Small intestine (tissue), 7 donors: ENCODE measurements at regions not wholly inside any gene's neighbourhood (a gene's known extent, or its start where the extent isn't known, plus 50 kb on each side); places are given as distances from the start of the nearest gene placed in this dataset.

ENCODE experiments used
- DNase-seq, 2 donors: peaks; one replicate each; pipeline versions ENCODE4 v3.0.0 to v3.0.0-alpha.2; 2013
- FAIRE-seq: peaks from 2 replicates; lab custom pipeline; 2012; peaks lifted over from hg19 to GRCh38; lab: Jason Lieb, UNC
- H3K27ac ChIP-seq, 3 donors: one replicate each; pipeline ENCODE4 v1.5.1; 2013; ENCODE audit warnings: low read length in 2 of 3, mild to moderate bottlenecking in 2 of 3, control low read depth in 1 of 3, inconsistent platforms in 1 of 3, low read depth in 1 of 3, moderate library complexity in 1 of 3
- H3K27me3 ChIP-seq, 3 donors: one replicate each; pipeline ENCODE4 v1.6.1; 2013; ENCODE audit warnings: low read length in 3 of 3, inconsistent platforms in 1 of 3; ENCODE audit not compliant: control insufficient read depth in 3 of 3, insufficient read depth in 3 of 3
- H3K36me3 ChIP-seq, 3 donors: one replicate each; pipeline ENCODE4 v1.6.1; 2013; ENCODE audit warnings: low read length in 3 of 3, inconsistent platforms in 1 of 3, low read depth in 1 of 3, mild to moderate bottlenecking in 1 of 3, moderate library complexity in 1 of 3; ENCODE audit not compliant: control insufficient read depth in 3 of 3, insufficient read depth in 2 of 3
- H3K4me1 ChIP-seq, 3 donors: one replicate each; pipeline ENCODE4 v1.6.1; 2013; ENCODE audit warnings: low read length in 2 of 3, inconsistent platforms in 1 of 3, low read depth in 1 of 3, mild to moderate bottlenecking in 1 of 3, moderate library complexity in 1 of 3; ENCODE audit not compliant: control insufficient read depth in 3 of 3, insufficient read depth in 2 of 3
- H3K4me3 ChIP-seq, 3 donors: one replicate each; pipeline ENCODE4 v1.5.1; 2013; ENCODE audit warnings: low read length in 3 of 3, control low read depth in 1 of 3, inconsistent platforms in 1 of 3, low read depth in 1 of 3, mild to moderate bottlenecking in 1 of 3, moderate library complexity in 1 of 3
- H3K9me3 ChIP-seq, 2 donors: one replicate each; pipeline ENCODE4 v1.6.1; 2013; ENCODE audit warnings: low read depth in 1 of 2, low read length in 1 of 2; ENCODE audit not compliant: control insufficient read depth in 2 of 2, insufficient read depth in 1 of 2
- WGBS, 3 donors: extraction: QIAGEN DNeasy Blood & Tissue Kit; methylation state at CpG; one replicate each; pipeline ENCODE4 v1.1.7; 2013; 5-methylcytosine and 5-hydroxymethylcytosine counted together
- donor health status: healthy with polysubstance abuse.
- donor health status: control.
- donor health status: control.
- donor health status: Bipolar disorder and iron deficiency.
- donor health status: healthy.

DNA sequence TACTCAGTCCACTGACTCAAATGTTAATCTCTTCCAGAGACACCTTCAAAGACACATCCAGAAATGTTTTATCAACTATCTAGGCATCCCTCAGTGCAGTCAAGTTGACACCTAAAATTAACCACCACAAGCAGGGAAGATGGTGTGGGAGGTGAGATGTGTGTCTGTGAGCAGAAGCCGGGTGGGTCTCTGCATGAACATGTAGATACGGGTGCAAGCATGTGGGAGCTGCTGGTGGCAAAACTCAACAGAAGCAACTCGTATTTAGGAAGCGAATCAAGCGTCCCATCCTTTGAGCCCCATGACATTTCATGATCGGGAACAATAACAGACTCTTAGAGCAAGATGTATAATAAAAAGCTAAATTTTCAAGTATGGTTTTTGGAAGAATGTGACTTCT, 110.0 kb upstream of the C14orf180 start:
- WGBS, 3 donors: 80 to 87% (median 83%) methylated on average over 6 of the region's 6 CpGs
- H3K36me3 ChIP-seq: no peaks in the 10 kb centered on the region
- peaks cover 0 to 4% of the 10 kb centered on the region in 2 donors for H3K9me3 ChIP-seq
- H3K27ac ChIP-seq: no peak overlapping the region
- FAIRE-seq: no peak
- H3K27me3 ChIP-seq: peaks cover 0 to 16% (median 0%) of the 10 kb centered on the region in 3 donors
- H3K4me1 ChIP-seq: no peaks in the 10 kb centered on the region
- no peak for DNase-seq
- H3K4me3 ChIP-seq: no peak overlapping the region

DNA sequence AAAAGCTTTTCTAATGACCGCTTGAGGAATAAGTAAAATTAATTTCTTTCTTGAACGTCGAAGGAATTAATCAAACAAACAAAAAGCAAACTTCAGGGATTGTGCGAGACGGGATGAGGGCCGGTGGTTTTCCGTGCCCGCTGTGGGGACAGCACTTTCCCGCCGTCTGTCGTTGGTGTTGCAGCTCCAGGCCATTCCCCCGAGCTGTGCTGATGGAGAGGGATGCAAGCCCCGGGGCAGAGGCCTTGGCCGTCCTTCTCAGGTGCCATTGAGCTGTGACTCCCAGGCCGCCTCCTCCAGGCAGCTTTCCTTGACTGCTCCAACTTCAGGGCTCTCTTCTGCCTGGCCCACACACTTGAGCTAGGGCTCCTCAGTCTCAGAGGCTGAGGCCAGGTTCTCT, 109.0 kb upstream of the C14orf180 start:
- Histone ChIP-seq H3K36me3 (no peaks in the 10 kb centered on the region), H3K27ac (no peak overlapping the region), H3K9me3 (peaks cover 0 to 4% of the 10 kb centered on the region in 2 donors), H3K4me1 (no peaks in the 10 kb centered on the region), H3K4me3 (no peak overlapping the region), H3K27me3 (peaks cover 0 to 12% (median 0%) of the 10 kb centered on the region in 3 donors)
- FAIRE-seq (no peak), DNase-seq (no peak)
- WGBS, 3 donors: 85 to 89% (median 86%) methylated on average over 15 of the region's 15 CpGs

DNA sequence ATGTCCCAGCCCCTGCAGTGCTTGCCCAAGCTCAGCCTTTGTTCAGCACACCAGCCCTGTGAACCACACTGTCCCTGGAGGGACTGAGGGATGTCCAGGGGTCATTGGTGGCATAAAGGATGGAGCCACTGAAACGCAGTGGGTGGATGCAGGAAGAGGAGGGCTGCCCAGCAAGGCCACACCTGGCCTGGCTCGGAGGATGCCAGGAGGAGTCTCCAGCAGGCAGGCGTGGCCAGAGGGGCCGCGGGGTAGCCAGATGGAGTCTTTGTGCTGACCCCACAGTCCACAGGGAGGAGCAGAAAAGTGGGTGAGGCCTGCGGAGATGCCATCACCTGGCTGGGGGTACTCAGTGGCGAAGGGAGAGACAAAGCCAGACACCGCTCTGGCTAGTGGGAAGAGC, 108.5 kb upstream of the C14orf180 start:
- FAIRE-seq (no peak), DNase-seq (no peak)
- Histone ChIP-seq H3K4me3 (no peak overlapping the region), H3K4me1 (no peaks in the 10 kb centered on the region), H3K27me3 (peaks cover 0 to 9% (median 0%) of the 10 kb centered on the region in 3 donors), H3K36me3 (no peaks in the 10 kb centered on the region), H3K27ac (no peak overlapping the region), H3K9me3 (peaks cover 0 to 4% of the 10 kb centered on the region in 2 donors)
- 66 to 84% (median 79%) methylated on average over 8 of the region's 8 CpGs for WGBS, 3 donors

DNA sequence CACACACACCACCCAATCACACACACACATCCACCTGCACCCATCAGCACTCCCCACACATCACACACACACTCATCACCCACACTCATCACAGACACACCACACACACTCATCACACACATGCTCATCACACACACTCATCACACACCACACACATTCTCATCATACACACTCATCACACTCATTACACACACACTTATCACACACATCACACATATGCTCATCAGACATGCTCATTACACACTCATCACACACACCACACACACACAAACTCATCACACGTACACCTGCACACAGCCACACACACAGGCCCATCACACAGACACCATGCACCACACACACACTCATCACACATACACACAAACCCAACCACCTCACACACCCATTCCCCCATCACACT, 107.5 kb upstream of the C14orf180 start:
- H3K4me1 ChIP-seq: no peaks in the 10 kb centered on the region
- H3K9me3 ChIP-seq: peaks cover 0 to 4% of the 10 kb centered on the region in 2 donors
- H3K36me3 ChIP-seq: no peaks in the 10 kb centered on the region
- DNase-seq (no peak), FAIRE-seq (no peak)
- 74 to 88% (median 82%) methylated on average over 1 of the region's 1 CpG for WGBS, 3 donors
- no peak overlapping the region for H3K27ac ChIP-seq
- no peak overlapping the region for H3K4me3 ChIP-seq
- H3K27me3 ChIP-seq: peaks cover 0 to 9% (median 0%) of the 10 kb centered on the region in 3 donors

DNA sequence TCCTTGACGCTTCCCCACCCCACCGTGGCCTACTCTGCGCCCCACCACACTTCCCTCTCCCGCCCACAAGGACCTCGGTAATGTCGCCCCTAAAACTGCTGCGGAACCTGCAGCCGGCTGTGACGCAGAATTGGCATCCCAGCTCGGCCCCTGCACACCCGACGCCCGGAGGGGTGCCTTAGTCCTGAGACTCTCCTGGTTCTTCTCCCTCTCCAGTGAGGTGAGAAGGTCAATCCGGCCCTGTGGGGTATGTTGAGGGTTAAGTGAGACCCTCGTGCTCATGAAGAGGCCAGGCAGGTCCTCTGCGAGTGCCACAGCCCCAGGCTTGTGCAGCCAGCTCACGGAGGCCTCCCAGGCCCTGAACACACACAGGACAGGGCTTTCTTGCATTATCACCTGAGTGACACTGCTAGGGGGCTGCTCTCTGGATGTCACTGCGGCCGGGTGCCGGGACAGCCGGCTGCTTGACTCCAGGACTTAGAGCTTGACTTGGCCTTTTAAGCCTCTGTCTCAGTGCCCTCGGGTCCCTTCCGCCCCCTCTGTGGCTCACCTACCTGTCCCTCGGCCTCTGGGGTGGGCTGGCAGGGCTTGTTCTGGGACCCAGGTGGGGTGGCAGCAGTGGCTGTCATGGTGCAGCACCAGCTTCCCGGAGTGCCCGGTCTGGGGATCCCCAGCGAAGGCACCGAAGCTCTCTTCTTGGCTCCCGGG, 106.9 kb upstream of the C14orf180 start:
- DNase-seq (no peak), FAIRE-seq (no peak)
- Histone ChIP-seq H3K36me3 (no peaks in the 10 kb centered on the region), H3K4me1 (no peaks in the 10 kb centered on the region), H3K27ac (no peak overlapping the region), H3K9me3 (peaks cover 0 to 4% of the 10 kb centered on the region in 2 donors), H3K27me3 (peaks cover 0 to 9% (median 0%) of the 10 kb centered on the region in 3 donors), H3K4me3 (no peak overlapping the region)
- 74 to 82% (median 79%) methylated on average over 29 of the region's 29 CpGs for WGBS, 3 donors

DNA sequence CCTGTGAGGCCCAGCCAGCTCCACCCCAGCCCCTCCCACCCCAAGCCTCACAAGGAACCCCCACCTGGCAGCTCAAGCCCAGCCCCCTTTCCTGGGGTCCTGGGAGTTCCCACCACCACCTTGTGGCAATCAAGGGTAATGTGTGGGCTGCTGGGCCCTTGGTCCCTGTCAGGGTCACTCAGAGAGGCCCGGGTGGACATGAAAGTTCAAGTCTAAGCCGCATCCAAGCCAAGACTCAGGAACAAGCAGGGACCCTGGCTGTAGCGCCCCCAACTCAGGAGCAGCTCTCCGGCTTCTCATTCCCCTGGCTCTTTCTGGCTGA, 106.4 kb upstream of the C14orf180 start:
- FAIRE-seq (no peak), DNase-seq (no peak)
- Histone ChIP-seq H3K4me3 (no peak overlapping the region), H3K4me1 (no peaks in the 10 kb centered on the region), H3K9me3 (peaks cover 0 to 2% of the 10 kb centered on the region in 2 donors), H3K36me3 (no peaks in the 10 kb centered on the region), H3K27ac (no peak overlapping the region), H3K27me3 (peaks cover 0 to 9% (median 0%) of the 10 kb centered on the region in 3 donors)
- WGBS, 3 donors: 71 to 79% (median 79%) methylated on average over 4 of the region's 4 CpGs

DNA sequence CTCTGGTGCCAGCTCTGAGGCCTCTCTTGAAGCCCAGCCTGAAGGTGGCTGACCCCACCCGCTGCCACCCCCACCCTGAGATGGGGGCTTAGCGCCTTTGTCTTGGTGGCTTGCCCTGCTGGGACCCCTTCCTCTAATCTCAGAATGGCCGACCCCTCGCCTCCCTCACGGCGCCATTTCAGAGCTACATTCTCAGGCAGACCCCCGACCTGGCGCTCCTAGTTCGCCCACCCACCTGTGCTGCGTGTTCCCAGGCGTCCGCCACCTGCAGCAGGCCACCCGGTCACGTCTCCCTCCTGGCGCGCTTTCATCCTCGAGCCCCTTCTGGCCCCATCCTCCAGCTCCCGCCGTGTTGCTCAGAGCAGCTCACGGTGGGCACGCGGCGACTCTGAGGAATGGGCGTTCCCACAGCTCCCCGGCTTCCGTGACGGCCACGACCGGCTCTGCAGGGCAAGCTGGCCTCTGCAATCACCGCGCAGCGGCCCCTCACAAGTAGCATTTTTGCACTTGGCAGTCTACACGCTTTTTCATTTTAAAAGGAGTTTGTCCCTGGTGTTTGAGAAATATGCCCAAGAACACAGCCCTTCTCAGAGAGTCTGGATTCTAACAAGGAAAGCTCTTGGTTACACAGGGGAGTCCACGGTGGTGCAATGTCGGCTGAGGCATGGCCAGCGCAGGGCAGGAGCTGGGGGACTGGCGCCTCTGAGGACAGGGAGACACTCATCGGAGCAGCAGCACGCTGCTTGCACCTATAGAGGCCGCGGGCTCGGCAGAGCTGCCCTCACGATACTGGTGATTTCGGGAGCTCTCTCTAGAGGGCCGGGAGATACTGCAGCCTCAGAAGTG, 105.7 kb upstream of the C14orf180 start:
- no peaks in the 10 kb centered on the region for H3K36me3 ChIP-seq
- peaks cover 0 to 9% (median 0%) of the 10 kb centered on the region in 3 donors for H3K27me3 ChIP-seq
- no peak for DNase-seq
- FAIRE-seq: no peak
- no peak overlapping the region for H3K27ac ChIP-seq
- H3K4me1 ChIP-seq: no peaks in the 10 kb centered on the region
- H3K9me3 ChIP-seq: no peaks in the 10 kb centered on the region
- no peak overlapping the region for H3K4me3 ChIP-seq
- 66 to 74% (median 71%) methylated on average over 44 to 45 of the region's 45 CpGs for WGBS, 3 donors

DNA sequence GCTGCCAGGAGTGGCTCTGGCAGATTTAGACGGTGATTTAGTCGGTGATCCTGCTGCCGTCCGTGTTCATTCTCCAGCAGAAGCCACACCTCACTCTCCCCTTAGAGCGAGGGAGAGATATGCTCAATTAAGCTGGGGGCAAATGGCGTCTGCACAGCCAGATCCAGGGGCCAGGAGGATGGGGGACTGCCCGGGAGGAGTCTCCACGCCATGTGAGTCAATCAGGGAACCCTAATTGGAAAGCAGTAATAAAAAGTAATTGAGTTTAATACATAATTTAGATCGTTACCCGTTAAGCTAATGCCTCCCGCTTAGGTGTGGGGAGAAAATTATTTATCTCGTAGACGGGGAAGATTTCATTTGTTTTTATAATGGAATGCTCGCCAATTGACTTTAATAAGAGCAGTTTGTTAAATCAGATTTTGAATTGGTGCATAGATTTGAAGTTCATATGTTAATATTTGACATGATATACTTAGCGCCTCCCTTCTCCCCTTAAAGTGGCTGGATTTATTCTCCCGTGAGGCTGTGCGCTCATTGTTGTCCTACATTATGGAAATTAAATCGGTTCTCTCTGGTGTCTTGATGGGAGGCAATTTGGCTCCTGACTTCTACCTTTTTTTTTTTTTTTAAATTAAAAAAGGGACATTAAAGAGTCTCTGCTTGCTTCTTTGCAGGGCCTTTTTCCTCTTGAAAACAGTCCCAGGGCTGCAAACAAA, 104.9 kb upstream of the C14orf180 start:
- DNase-seq: no peak
- H3K36me3 ChIP-seq: no peaks in the 10 kb centered on the region
- WGBS, 3 donors: 37 to 76% (median 62%) methylated on average over 18 of the region's 18 CpGs
- H3K9me3 ChIP-seq: no peaks in the 10 kb centered on the region
- no peaks in the 10 kb centered on the region for H3K4me1 ChIP-seq
- no peak overlapping the region for H3K4me3 ChIP-seq
- H3K27me3 ChIP-seq: peaks cover 0 to 9% (median 0%) of the 10 kb centered on the region in 3 donors
- FAIRE-seq: no peak
- no peak overlapping the region for H3K27ac ChIP-seq
